Thoracic aorta (tissue), 2 donors: ENCODE measurements at regions not wholly inside any gene's neighbourhood (a gene's known extent, or its start where the extent isn't known, plus 50 kb on each side); places are given as distances from the start of the nearest gene placed in this dataset.

Experiments
- ATAC-seq: fragments of 150-250 bp; one replicate; pipeline ENCODE4 v1.8.0; 2017; ENCODE audit warnings: low read depth; ENCODE audit not compliant: insufficient number of reproducible peaks, low FRiP score
- DNase-seq: peaks from one replicate; pipeline ENCODE4 v3.0.0-alpha.2; 2020; ENCODE audit warnings: low spot score
- H3K27ac ChIP-seq, 2 donors: fragments of 200-600 bp; sonication (generic); 1 replicate in 1 of 2; 2 replicates in 1 of 2; pipeline ENCODE4 v1.5.1; 2016; ENCODE audit warnings: mild to moderate bottlenecking in 2 of 2, moderate library complexity in 2 of 2
- H3K27me3 ChIP-seq: fragments of 200-600 bp; sonication (generic); replicated peaks from 2 replicates; pipeline ENCODE4 v1.6.0; 2016; ENCODE audit warnings: mild to moderate bottlenecking; ENCODE audit not compliant: insufficient read depth
- H3K36me3 ChIP-seq: fragments of 200-600 bp; sonication (generic); one replicate; pipeline ENCODE4 v1.5.1; 2016
- H3K4me1 ChIP-seq, 2 donors: fragments of 200-600 bp; sonication (generic); 1 replicate in 1 of 2; 2 replicates in 1 of 2; pipeline versions ENCODE4 v1.5.1 to v1.6.0; 2016; ENCODE audit warnings: low read depth in 2 of 2, mild to moderate bottlenecking in 1 of 2; ENCODE audit not compliant: control insufficient read depth in 1 of 2
- H3K4me3 ChIP-seq: fragments of 200-600 bp; sonication (generic); 2 replicates; pipeline ENCODE4 v1.5.1; 2016; ENCODE audit warnings: mild to moderate bottlenecking
- H3K9me3 ChIP-seq: fragments of 200-600 bp; sonication (generic); 2 replicates; pipeline ENCODE4 v1.5.1; 2016
- CTCF ChIP-seq: fragments of 200-600 bp; sonication (generic); IDR thresholded peaks from one replicate; pipeline ENCODE4 v1.5.1; 2019; ENCODE audit warnings: antibody characterized with exemption

- Histone ChIP-seq H3K4me1 (no peaks in the 10 kb centered on the region), H3K27me3 (no peaks in the 10 kb centered on the region), H3K36me3 (no peaks in the 10 kb centered on the region), H3K9me3 (peaks cover 12% of the 10 kb centered on the region), H3K27ac (no peak overlapping the region), H3K4me3 (no peak overlapping the region)
- TF ChIP-seq CTCF: no peak
- DNase-seq: no peak
- no peak for ATAC-seq
These were observed 134.3 kb upstream of the GADL1 start for GRCh38 chr3:31028766-31029165.

- no peak for TF ChIP-seq CTCF
- no peaks in the 10 kb centered on the region for H3K36me3 ChIP-seq
- H3K27me3 ChIP-seq: no peaks in the 10 kb centered on the region
- no peaks in the 10 kb centered on the region for H3K4me1 ChIP-seq
- H3K4me3 ChIP-seq: no peak overlapping the region
- H3K9me3 ChIP-seq: peaks cover 12% of the 10 kb centered on the region
- DNase-seq: no peak
- no peak overlapping the region for H3K27ac ChIP-seq
- no peak for ATAC-seq
These were observed 135.2 kb upstream of the GADL1 start for GRCh38 chr3:31029706-31030105.

GRCh38 chr3:31035681-31036080 lies 141.2 kb upstream of the GADL1 start:
- ATAC-seq (no peak), DNase-seq (no peak)
- Histone ChIP-seq H3K36me3 (no peaks in the 10 kb centered on the region), H3K4me3 (no peak overlapping the region), H3K27me3 (no peaks in the 10 kb centered on the region), H3K9me3 (no peaks in the 10 kb centered on the region), H3K4me1 (no peaks in the 10 kb centered on the region), H3K27ac (no peak overlapping the region)
- no peak for TF ChIP-seq CTCF

GRCh38 chr3:31038086-31038739 lies 143.8 kb upstream of the GADL1 start:
- H3K27ac ChIP-seq: no peak overlapping the region
- no peaks in the 10 kb centered on the region for H3K4me1 ChIP-seq
- ATAC-seq (no peak), DNase-seq (no peak)
- H3K4me3 ChIP-seq: no peak overlapping the region
- peaks cover 7% of the 10 kb centered on the region for H3K9me3 ChIP-seq
- TF ChIP-seq CTCF: no peak
- H3K36me3 ChIP-seq: no peaks in the 10 kb centered on the region
- no peaks in the 10 kb centered on the region for H3K27me3 ChIP-seq

- H3K36me3 ChIP-seq: no peaks in the 10 kb centered on the region
- ATAC-seq: no peak
- TF ChIP-seq CTCF: no peak
- H3K4me1 ChIP-seq: no peaks in the 10 kb centered on the region
- no peak overlapping the region for H3K4me3 ChIP-seq
- no peaks in the 10 kb centered on the region for H3K27me3 ChIP-seq
- DNase-seq: no peak
- no peak overlapping the region for H3K27ac ChIP-seq
- peaks cover 7% of the 10 kb centered on the region for H3K9me3 ChIP-seq
These were observed 144.7 kb upstream of the GADL1 start for GRCh38 chr3:31039145-31039544.
